Mesothelial cell of epicardium (in vitro differentiated cells): ENCODE measurements at regions not wholly inside any gene's neighbourhood (a gene's known extent, or its start where the extent isn't known, plus 50 kb on each side); places are given as distances from the start of the nearest gene placed in this dataset.
A peak's percentile ranks its signal among the peaks of the same experiment; 100 is the strongest.

Experiments
- DNase-seq, 2 experiments: peaks; one replicate each; pipeline ENCODE4 v3.0.0; 2021; ENCODE audit warnings: low spot score in 2 of 2; ENCODE audit not compliant: unreplicated experiment in 2 of 2
- H3K27ac Mint-ChIP-seq: 2 replicates; pipeline ENCODE4 v1.8.0; 2021; ENCODE audit warnings: mixed read lengths
- H3K27me3 Mint-ChIP-seq: 2 replicates; pipeline ENCODE4 v1.8.0; 2021; ENCODE audit warnings: low read depth, mixed read lengths
- H3K36me3 Mint-ChIP-seq: 2 replicates; pipeline ENCODE4 v1.8.0; 2021; ENCODE audit warnings: mixed read lengths
- H3K4me1 Mint-ChIP-seq: 2 replicates; pipeline ENCODE4 v1.8.0; 2021; ENCODE audit warnings: mixed read lengths
- H3K4me3 Mint-ChIP-seq: 2 replicates; pipeline ENCODE4 v1.8.0; 2021; ENCODE audit warnings: mild to moderate bottlenecking, moderate library complexity, mixed read lengths
- H3K9me3 Mint-ChIP-seq: 2 replicates; pipeline ENCODE4 v1.8.0; 2021; ENCODE audit warnings: mixed read lengths
- CTCF ChIP-seq: fragments of 200-600 bp; sonication (generic); IDR thresholded peaks from one replicate; pipeline ENCODE4 v1.5.0; 2021; ENCODE audit warnings: antibody characterized with exemption; ENCODE audit not compliant: unreplicated experiment

DNA sequence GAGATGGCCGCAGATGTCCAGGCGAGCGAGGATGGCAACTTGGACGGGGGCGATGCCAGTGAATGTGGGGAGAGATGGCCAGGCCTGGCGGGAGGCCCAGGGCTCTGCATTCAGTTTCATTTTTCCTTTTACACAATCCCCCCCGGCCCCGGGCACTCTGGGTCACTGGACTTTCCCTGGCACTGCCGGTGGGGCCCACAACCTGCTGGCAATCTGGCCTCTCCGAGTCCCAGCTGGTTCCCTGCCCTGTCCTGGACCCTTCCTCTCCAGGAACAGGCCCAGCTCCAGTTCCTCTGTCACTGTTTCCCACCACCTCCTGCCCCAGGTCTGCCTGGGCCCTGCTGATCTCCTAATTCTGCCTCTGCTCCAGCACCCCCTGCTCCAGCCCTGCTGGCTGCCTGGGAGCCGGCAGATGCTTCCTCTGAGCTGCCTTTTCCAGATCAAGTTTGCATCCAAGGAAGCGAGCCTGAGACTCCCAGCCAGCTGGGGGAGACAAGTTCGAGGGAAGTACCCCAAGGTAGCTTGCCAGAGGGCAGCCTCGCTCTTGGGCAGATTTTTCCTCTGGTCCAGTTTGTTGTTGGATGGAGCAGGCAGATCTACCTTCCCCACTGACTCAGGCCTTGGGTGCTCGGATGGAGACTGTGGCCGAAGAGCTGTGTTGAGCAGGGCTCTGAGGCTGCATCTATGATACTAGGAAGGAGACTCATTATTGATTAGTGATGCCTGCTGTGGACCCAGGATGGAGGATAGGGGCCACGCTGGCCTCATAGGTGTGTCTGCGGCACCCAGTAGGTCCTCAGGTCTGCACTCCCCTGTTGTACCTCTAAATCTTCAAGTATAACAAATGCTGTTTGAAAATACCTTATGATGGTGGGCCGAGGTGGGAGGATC, 83.2 kb downstream of the CEBPB start:
- H3K27ac Mint-ChIP-seq, result peak overlapping the region; percentile 16

DNA sequence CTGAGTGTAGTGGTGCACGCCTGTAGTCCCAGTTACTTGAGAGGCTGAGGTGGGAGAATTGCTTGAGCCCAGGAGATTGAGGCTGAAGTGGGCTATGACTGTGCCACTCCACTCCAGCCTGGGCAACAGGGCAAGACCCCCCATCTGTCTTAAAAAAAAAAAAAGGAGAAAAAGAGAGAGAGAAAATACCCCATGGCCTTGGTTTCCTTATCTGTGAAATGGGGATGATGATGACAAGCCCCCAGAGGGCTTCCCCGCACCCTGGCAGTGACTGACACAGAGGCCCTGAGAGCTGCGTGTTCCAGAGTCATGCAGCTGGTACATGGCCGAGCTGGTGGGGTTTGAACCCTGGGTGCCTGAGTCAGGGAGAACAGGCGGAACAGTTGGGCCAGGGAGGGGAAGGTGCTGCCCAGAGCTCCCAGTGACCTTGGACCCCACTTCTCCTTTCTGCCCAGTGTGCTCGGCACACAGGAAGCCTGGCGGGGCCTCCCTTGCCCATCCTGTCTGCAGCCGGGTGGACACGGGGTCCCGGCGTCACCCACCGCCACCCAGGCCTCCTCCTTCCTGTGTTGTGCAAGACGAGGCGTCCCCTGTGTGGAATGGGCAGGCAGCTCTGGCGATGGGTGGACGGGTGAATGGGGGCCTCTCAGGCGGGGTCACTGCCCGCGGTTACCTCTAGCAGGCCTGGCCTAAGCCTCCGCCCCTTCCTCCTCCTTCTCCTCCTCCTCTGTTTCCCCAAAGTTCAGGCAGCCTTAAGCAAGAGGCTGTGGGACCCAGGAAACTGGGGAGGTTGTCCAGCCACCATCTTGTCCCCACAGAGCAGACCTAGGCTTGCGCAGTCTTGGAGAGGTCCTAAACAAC, 84.2 kb downstream of the CEBPB start:
- no peak for TF ChIP-seq CTCF
- H3K4me1 Mint-ChIP-seq, result peaks cover 2% of the 10 kb centered on the region
- H3K4me3 Mint-ChIP-seq, result no peak overlapping the region
- DNase-seq, result no peak
- H3K27me3 Mint-ChIP-seq, result no peaks in the 10 kb centered on the region
- no peak overlapping the region for H3K27ac Mint-ChIP-seq
- H3K36me3 Mint-ChIP-seq, result no peaks in the 10 kb centered on the region
- H3K9me3 Mint-ChIP-seq, result no peaks in the 10 kb centered on the region

More for the DNA sequence above, 83.2 kb downstream of the CEBPB start:
- H3K4me3 Mint-ChIP-seq, result no peak overlapping the region
- H3K36me3 Mint-ChIP-seq, result no peaks in the 10 kb centered on the region
- no peaks in the 10 kb centered on the region for H3K9me3 Mint-ChIP-seq
- H3K4me1 Mint-ChIP-seq, result peaks cover 2% of the 10 kb centered on the region
- H3K27me3 Mint-ChIP-seq, result no peaks in the 10 kb centered on the region
- DNase-seq, result no peak
- TF ChIP-seq CTCF, result no peak

GRCh38 chr20:50276119-50277063, 85.8 kb downstream of the CEBPB start:
- H3K27me3 Mint-ChIP-seq, result no peaks in the 10 kb centered on the region

DNA sequence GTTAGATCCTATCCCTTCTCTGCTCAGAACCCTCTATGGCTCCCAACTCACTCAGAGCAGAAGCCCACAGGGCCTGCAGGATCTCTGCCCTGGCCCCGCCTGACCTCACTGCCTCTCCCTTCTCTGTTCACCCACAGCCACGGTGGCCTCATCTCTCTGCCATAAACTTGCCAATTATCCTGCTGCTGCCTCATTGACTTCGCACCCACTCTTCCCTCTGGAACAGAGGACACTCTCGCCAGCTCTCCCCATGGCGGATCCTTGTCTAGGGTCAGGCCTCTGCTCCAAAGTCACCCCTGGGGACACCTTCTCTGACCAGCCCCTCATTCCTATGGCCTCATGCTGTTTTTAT, 86.4 kb downstream of the CEBPB start:
- no peak for DNase-seq
- no peak for TF ChIP-seq CTCF
- no peaks in the 10 kb centered on the region for H3K36me3 Mint-ChIP-seq
- H3K4me1 Mint-ChIP-seq, result peaks cover 2% of the 10 kb centered on the region
- H3K9me3 Mint-ChIP-seq, result no peaks in the 10 kb centered on the region
- no peak overlapping the region for H3K27ac Mint-ChIP-seq
- H3K4me3 Mint-ChIP-seq, result no peak overlapping the region
- no peaks in the 10 kb centered on the region for H3K27me3 Mint-ChIP-seq

More at GRCh38 chr20:50276119-50277063, 85.8 kb downstream of the CEBPB start:
- Mint-ChIP-seq H3K9me3 (no peaks in the 10 kb centered on the region), H3K27ac (no peak overlapping the region), H3K4me3 (no peak overlapping the region), H3K4me1 (peaks cover 2% of the 10 kb centered on the region), H3K36me3 (no peaks in the 10 kb centered on the region)
- DNase-seq, result no peak
- TF ChIP-seq CTCF, result no peak
